DOHH2 (cell line): ENCODE measurements at regions not wholly inside any gene's neighbourhood (a gene's known extent, or its start where the extent isn't known, plus 50 kb on each side); places are given as distances from the start of the nearest gene placed in this dataset.

Source experiments
- EZH2phosphoT487 ChIP-seq: fragments of 200-600 bp; sonication (generic); IDR thresholded peaks from 2 replicates; pipeline ENCODE4 v1.6.1; 2017; ENCODE audit warnings: borderline replicate concordance, mild to moderate bottlenecking, antibody characterized with exemption, low read length, moderate library complexity, mixed read lengths
- TF ChIP-seq, protein P1 (sequence below): fragments of 200-600 bp; sonication (generic); IDR thresholded peaks from one replicate; pipeline ENCODE4 v1.5.1; 2014; ENCODE audit warnings: antibody characterized with exemption, mild to moderate bottlenecking, low read depth, low read length; ENCODE audit not compliant: poor library complexity, severe bottlenecking

- TF ChIP-seq, protein P1, sequence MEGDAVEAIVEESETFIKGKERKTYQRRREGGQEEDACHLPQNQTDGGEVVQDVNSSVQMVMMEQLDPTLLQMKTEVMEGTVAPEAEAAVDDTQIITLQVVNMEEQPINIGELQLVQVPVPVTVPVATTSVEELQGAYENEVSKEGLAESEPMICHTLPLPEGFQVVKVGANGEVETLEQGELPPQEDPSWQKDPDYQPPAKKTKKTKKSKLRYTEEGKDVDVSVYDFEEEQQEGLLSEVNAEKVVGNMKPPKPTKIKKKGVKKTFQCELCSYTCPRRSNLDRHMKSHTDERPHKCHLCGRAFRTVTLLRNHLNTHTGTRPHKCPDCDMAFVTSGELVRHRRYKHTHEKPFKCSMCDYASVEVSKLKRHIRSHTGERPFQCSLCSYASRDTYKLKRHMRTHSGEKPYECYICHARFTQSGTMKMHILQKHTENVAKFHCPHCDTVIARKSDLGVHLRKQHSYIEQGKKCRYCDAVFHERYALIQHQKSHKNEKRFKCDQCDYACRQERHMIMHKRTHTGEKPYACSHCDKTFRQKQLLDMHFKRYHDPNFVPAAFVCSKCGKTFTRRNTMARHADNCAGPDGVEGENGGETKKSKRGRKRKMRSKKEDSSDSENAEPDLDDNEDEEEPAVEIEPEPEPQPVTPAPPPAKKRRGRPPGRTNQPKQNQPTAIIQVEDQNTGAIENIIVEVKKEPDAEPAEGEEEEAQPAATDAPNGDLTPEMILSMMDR: no peak
- no peak for TF ChIP-seq EZH2phosphoT487
Measured at GRCh38 chr4:60865273-60865672, 334.9 kb upstream of the ADGRL3 start.
